ENCODE measurements at regions not wholly inside any gene's neighbourhood (a gene's known extent, or its start where the extent isn't known, plus 50 kb on each side); places are given as distances from the start of the nearest gene placed in this dataset.

DNA sequence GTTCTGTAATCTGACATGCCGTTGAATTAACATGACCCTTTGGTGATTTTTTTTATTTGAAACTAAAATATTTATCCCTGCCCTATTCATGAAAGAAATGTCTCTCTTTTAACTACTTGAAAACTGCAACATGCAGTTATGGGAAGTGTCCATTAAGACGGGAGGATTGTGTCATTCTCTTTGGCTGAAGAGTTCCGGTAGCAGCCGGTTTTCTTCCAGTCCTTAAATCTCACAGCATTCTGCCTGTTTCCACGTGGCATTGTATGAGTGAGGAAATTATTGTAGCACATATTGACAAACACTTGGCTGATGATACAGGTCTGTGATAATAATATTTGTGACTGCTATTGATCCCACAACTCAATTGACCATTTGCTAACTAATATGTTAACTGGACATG is 509.6 kb upstream of the POU3F3 start:
- no peak overlapping the region for H3T11ph ChIP-seq (ENCODE audit: low read length)
- H3K79me1 ChIP-seq (ENCODE audit: insufficient read depth, low read depth, low read length, poor library complexity, severe bottlenecking): no peaks in the 10 kb centered on the region
- no peak overlapping the region for H2BK12ac ChIP-seq (ENCODE audit: insufficient read length, low read depth, low read length)
- H4K8ac ChIP-seq (replicated peaks; ENCODE audit: insufficient read length, low read depth, low read length): no peak overlapping the region
- no CpG with 5 or more reads among the region's 5 CpGs for WGBS (ENCODE audit: extremely low coverage, insufficient read length, low lambda C conversion rate)
- H3K4ac ChIP-seq (ENCODE audit: low read depth, low read length): no peak overlapping the region
- no peak overlapping the region for H3K27ac ChIP-seq (ENCODE audit: insufficient read length, low read depth, low read length)
- H2AK5ac ChIP-seq (ENCODE audit: insufficient read length, low read length): no peak overlapping the region
- no peak overlapping the region for H3K14ac ChIP-seq (ENCODE audit: insufficient read depth, low read length)
- no peak overlapping the region for H2BK15ac ChIP-seq (ENCODE audit: low read depth, low read length)
- H2BK5ac ChIP-seq (ENCODE audit: insufficient read length, low read length): no peak overlapping the region
- H3K9ac ChIP-seq (ENCODE audit: extremely low read depth, insufficient read length, low read length): no peak overlapping the region
- Mint-ChIP-seq H3K27ac (peak overlapping the region in 2 of 3 experiments; percentile 84 to 91; a peak in 3 of 7 replicates), H3K4me1 (peaks cover 19 to 35% of the 10 kb centered on the region in 2 experiments), H3K9me3 (peaks cover 0 to 6% of the 10 kb centered on the region in 2 experiments; a peak in 3 of 5 replicates), H3K36me3 (ENCODE audit: insufficient read depth in 1 of 3, low read depth in 3 of 3) (peaks cover 0 to 8% (median 0%) of the 10 kb centered on the region in 3 experiments; a peak in 2 of 7 replicates), H3K27me3 (ENCODE audit: low read depth) (no peaks in the 10 kb centered on the region), H3K4me3 (no peak overlapping the region)
- no peak overlapping the region for H3K4me2 ChIP-seq (ENCODE audit: insufficient read depth, insufficient read length, low read length)
- H2BK20ac ChIP-seq (ENCODE audit: low read depth, low read length, poor library complexity, severe bottlenecking): no peak overlapping the region
- no peaks in the 10 kb centered on the region for H3K79me2 ChIP-seq (ENCODE audit: insufficient read depth, low read length)
- H2BK120ac ChIP-seq (ENCODE audit: low read depth, low read length, poor library complexity, severe bottlenecking): no peak overlapping the region
- no peak overlapping the region for H4K5ac ChIP-seq (ENCODE audit: insufficient read length, low read depth, low read length)
- H3K27me3 ChIP-seq (ENCODE audit: insufficient read depth, low read length): no peaks in the 10 kb centered on the region
- no peak overlapping the region for H4K91ac ChIP-seq (ENCODE audit: insufficient read length, low read depth, low read length)
- H4K20me1 ChIP-seq (ENCODE audit: control insufficient read depth, insufficient read depth, insufficient read length): no peaks in the 10 kb centered on the region
- H3K23me2 ChIP-seq (ENCODE audit: insufficient read length, low read depth, low read length, poor library complexity, severe bottlenecking): no peaks in the 10 kb centered on the region
- 0 out of 2 replicates have a peak, but pooled peaks cover 3% of the 10 kb centered on the region for H3K4me1 ChIP-seq (ENCODE audit: insufficient read depth, low read length)
- H2AFZ ChIP-seq (ENCODE audit: low read length): no peak overlapping the region
- no peak overlapping the region for H3K18ac ChIP-seq (ENCODE audit: insufficient read length, low read depth, low read length)
- DNase-seq: no peak
- H3K23ac ChIP-seq (ENCODE audit: insufficient read length, low read depth, low read length): no peak overlapping the region
- TF ChIP-seq, protein P1, sequence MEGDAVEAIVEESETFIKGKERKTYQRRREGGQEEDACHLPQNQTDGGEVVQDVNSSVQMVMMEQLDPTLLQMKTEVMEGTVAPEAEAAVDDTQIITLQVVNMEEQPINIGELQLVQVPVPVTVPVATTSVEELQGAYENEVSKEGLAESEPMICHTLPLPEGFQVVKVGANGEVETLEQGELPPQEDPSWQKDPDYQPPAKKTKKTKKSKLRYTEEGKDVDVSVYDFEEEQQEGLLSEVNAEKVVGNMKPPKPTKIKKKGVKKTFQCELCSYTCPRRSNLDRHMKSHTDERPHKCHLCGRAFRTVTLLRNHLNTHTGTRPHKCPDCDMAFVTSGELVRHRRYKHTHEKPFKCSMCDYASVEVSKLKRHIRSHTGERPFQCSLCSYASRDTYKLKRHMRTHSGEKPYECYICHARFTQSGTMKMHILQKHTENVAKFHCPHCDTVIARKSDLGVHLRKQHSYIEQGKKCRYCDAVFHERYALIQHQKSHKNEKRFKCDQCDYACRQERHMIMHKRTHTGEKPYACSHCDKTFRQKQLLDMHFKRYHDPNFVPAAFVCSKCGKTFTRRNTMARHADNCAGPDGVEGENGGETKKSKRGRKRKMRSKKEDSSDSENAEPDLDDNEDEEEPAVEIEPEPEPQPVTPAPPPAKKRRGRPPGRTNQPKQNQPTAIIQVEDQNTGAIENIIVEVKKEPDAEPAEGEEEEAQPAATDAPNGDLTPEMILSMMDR (conservative IDR thresholded peaks at IDR 0.05): no peak
- H3K56ac ChIP-seq (ENCODE audit: insufficient read length, low read depth, low read length): no peak overlapping the region
- H3K9me3 ChIP-seq (ENCODE audit: control insufficient read depth, low read depth, low read length): no peaks in the 10 kb centered on the region

Data from H9 (cell line).